HepG2 (cell line): ENCODE measurements at regions not wholly inside any gene's neighbourhood (a gene's known extent, or its start where the extent isn't known, plus 50 kb on each side); places are given as distances from the start of the nearest gene placed in this dataset.

ENCODE experiments used
- ATAC-seq: fragments of 200-7000 bp; cut with Tn5 transposase; 3 replicates; pipeline ENCODE4 v1.9.1; 2020; ENCODE audit warnings: mild to moderate bottlenecking, moderate library complexity
- BruUV-seq: library from RNA; stranded (reverse); fragments of 400-500 nt; replicated peaks from 2 replicates; lab custom pipeline; 2021; lab: Mats Ljungman, UMichigan
- CTCF ChIA-PET: fragments of 300-600 bp; formaldehyde crosslinking; extraction: SDS; loops from one replicate; lab custom pipeline; 2021; ENCODE audit warnings: low total read pairs, inconsistent platforms, low intra/inter-chr PET ratio; lab: Yijun Ruan, JAX
- POLR2A ChIA-PET: fragments of 350-600 bp; sonication (Branson Sonifier 250); formaldehyde crosslinking; loops from one replicate; lab custom pipeline; 2020; ENCODE audit warnings: antibody characterized with exemption, inconsistent platforms; lab: Yijun Ruan, JAX
- DNase-seq: peaks from one replicate; pipeline ENCODE4 v3.0.0-alpha.2; 2015; ENCODE audit warnings: low spot score
- FAIRE-seq: peaks from 3 replicates; lab custom pipeline; 2011; peaks lifted over from hg19 to GRCh38; lab: Jason Lieb, UNC
- H2AFZ ChIP-seq: one replicate; pipeline ENCODE4 v1.6.1; 2011; ENCODE audit warnings: low read length, inconsistent platforms
- H3K27ac ChIP-seq: fragments of 300-600 bp; 3 replicates; pipeline ENCODE4 v1.8.0; 2011; ENCODE audit warnings: mixed run types, mild to moderate bottlenecking, mixed read lengths, low read length, inconsistent platforms; ENCODE audit not compliant: insufficient read depth; ENCODE audit errors: extremely low read length
- H3K27me3 ChIP-seq, 2 experiments: fragments of 200-600 bp in 1 of 2; 2 replicates in 1 of 2; 3 replicates in 1 of 2; pipeline versions ENCODE4 v1.6.0 to v1.8.0; 2011; ENCODE audit warnings: low read length in 2 of 2, mild to moderate bottlenecking in 2 of 2, moderate library complexity in 2 of 2, inconsistent platforms in 1 of 2; ENCODE audit not compliant: insufficient read depth in 2 of 2, control insufficient read depth in 1 of 2
- H3K36me3 ChIP-seq, 2 experiments: fragments of 200-600 bp in 1 of 2; replicated peaks in 1 of 2; 2 replicates in 1 of 2; 3 replicates in 1 of 2; pipeline versions ENCODE4 v1.5.1 to v1.8.0; 2011; ENCODE audit warnings: low read length in 2 of 2, inconsistent platforms in 1 of 2; ENCODE audit not compliant: insufficient read depth in 2 of 2, control insufficient read depth in 1 of 2
- H3K4me1 ChIP-seq: 2 replicates; pipeline ENCODE4 v1.5.1; 2012; ENCODE audit warnings: low read length, inconsistent platforms; ENCODE audit not compliant: insufficient read depth
- H3K4me2 ChIP-seq: 2 replicates; pipeline ENCODE4 v1.6.0; 2011; ENCODE audit warnings: low read depth, low read length, inconsistent platforms
- H3K4me3 ChIP-seq, 3 experiments: fragments of 200-600 bp in 1 of 3; sonication (generic), shearing (Covaris generic) in 1 of 3; replicated peaks in 1 of 3; 2 replicates each; pipeline ENCODE4 v1.5.1; 2011 to 2016; ENCODE audit warnings: low read length in 3 of 3, inconsistent platforms in 2 of 3, low read depth in 2 of 3, mild to moderate bottlenecking in 2 of 3, control low read depth in 1 of 3, mixed read lengths in 1 of 3; ENCODE audit not compliant: insufficient read depth in 1 of 3
- H3K79me2 ChIP-seq: one replicate; pipeline ENCODE4 v1.6.1; 2011; ENCODE audit warnings: low read length, inconsistent platforms; ENCODE audit not compliant: insufficient read depth
- H3K9ac ChIP-seq: 2 replicates; pipeline ENCODE4 v1.6.0; 2011; ENCODE audit warnings: mild to moderate bottlenecking, low read depth, low read length, inconsistent platforms; ENCODE audit not compliant: insufficient read depth
- H3K9me3 ChIP-seq: 2 replicates; pipeline ENCODE4 v1.5.1; 2012; ENCODE audit warnings: mild to moderate bottlenecking, low read length
- H4K20me1 ChIP-seq: 2 replicates; pipeline ENCODE4 v1.6.0; 2011; ENCODE audit warnings: inconsistent platforms, mild to moderate bottlenecking, low read length, moderate library complexity; ENCODE audit not compliant: insufficient read depth
- FOXK2 ChIP-seq: fragments of 450-650 bp; IDR thresholded peaks from 2 replicates; pipeline ENCODE4 v1.6.1; 2016
- HDAC1 ChIP-seq: sonication (generic); formaldehyde crosslinking; IDR thresholded peaks from 2 replicates; pipeline ENCODE4 v1.5.1; 2020; ENCODE audit warnings: mild to moderate bottlenecking, missing genetic modification reagents
- HDAC6 ChIP-seq: fragments of 200-600 bp; sonication (generic); IDR thresholded peaks from 2 replicates; pipeline ENCODE4 v1.7.0; 2017; ENCODE audit warnings: mild to moderate bottlenecking, antibody characterized with exemption, low read length, low read depth
- LCORL ChIP-seq, 2 experiments: fragments of 450-650 bp in 1 of 2; sonication (generic) in 1 of 2; formaldehyde crosslinking in 1 of 2; IDR thresholded peaks; 2 replicates each; pipeline versions ENCODE4 v1.5.0 to v1.6.1; 2017 to 2020; ENCODE audit warnings: antibody characterized with exemption in 1 of 2, missing genetic modification reagents in 1 of 2
- NAIF1 ChIP-seq: sonication (generic); formaldehyde crosslinking; IDR thresholded peaks from 2 replicates; pipeline ENCODE4 v1.5.0; 2020; ENCODE audit warnings: mild to moderate bottlenecking, missing genetic modification reagents, borderline replicate concordance
- RAD51 ChIP-seq: fragments of 450-650 bp; IDR thresholded peaks from 2 replicates; pipeline ENCODE4 v1.6.1; 2016; ENCODE audit warnings: borderline replicate concordance
- RFX3 ChIP-seq: IDR thresholded peaks from 2 replicates; pipeline ENCODE4 v1.6.1; 2016; ENCODE audit warnings: missing biosample characterization, missing genetic modification reagents
- ZBTB1 ChIP-seq: sonication (generic); formaldehyde crosslinking; IDR thresholded peaks from 2 replicates; pipeline ENCODE4 v1.4.0; 2020; ENCODE audit warnings: missing genetic modification reagents, borderline replicate concordance
- ZFP62 ChIP-seq: sonication (generic); formaldehyde crosslinking; IDR thresholded peaks from 2 replicates; pipeline ENCODE4 v1.4.0; 2020; ENCODE audit warnings: missing genetic modification reagents
- ZMAT3 ChIP-seq: sonication (generic); formaldehyde crosslinking; conservative IDR thresholded peaks from 2 replicates; pipeline ENCODE4 v1.7.0; 2021; ENCODE audit warnings: missing genetic modification reagents
- ZNF354B ChIP-seq: sonication (generic); formaldehyde crosslinking; IDR thresholded peaks from 2 replicates; pipeline ENCODE4 v1.8.0; 2022; ENCODE audit warnings: mild to moderate bottlenecking, missing genetic modification reagents
- ZNF589 ChIP-seq: sonication (generic); formaldehyde crosslinking; conservative IDR thresholded peaks from 2 replicates; pipeline ENCODE4 v1.8.0; 2022; ENCODE audit warnings: mild to moderate bottlenecking, moderate library complexity, missing genetic modification reagents
- ZNF619 ChIP-seq: sonication (generic); formaldehyde crosslinking; IDR thresholded peaks from 2 replicates; pipeline ENCODE4 v1.4.0; 2020; ENCODE audit warnings: mild to moderate bottlenecking, missing genetic modification reagents
- ZNF709 ChIP-seq: sonication (generic); formaldehyde crosslinking; IDR thresholded peaks from 2 replicates; pipeline ENCODE4 v1.5.0; 2020; ENCODE audit warnings: mild to moderate bottlenecking, missing genetic modification reagents
- WGBS: methylation state at CpG from one replicate; pipeline ENCODE4 v1.1.6; 2017; ENCODE audit warnings: low lambda C conversion rate; 5-methylcytosine and 5-hydroxymethylcytosine counted together
- in situ Hi-C: cut with HindIII; loops from 2 replicates; pipeline ENCODE4 v1.10.0; 2017; ENCODE audit warnings: low pct_unique_long_range_greater_than_20kb; ENCODE audit not compliant: extremely low pct_ligation_motif_present
- intact Hi-C: fragments of 100-400 bp; cut with micrococcal nuclease; formaldehyde crosslinking; loops from one replicate; pipeline ENCODE4 v1.10.0; 2022; ENCODE audit not compliant: unreplicated experiment
- TF ChIP-seq, protein P1 (sequence below): sonication (generic); formaldehyde crosslinking; IDR thresholded peaks from 2 replicates; pipeline ENCODE4 v1.9.0; 2021; ENCODE audit warnings: missing genetic modification reagents, mild to moderate bottlenecking, borderline replicate concordance
- TF ChIP-seq, protein P2 (sequence below): sonication (generic); formaldehyde crosslinking; conservative IDR thresholded peaks from 2 replicates; pipeline ENCODE4 v1.4.0; 2020; ENCODE audit warnings: missing genetic modification reagents
- TF ChIP-seq, protein P3 (sequence below): sonication (generic); formaldehyde crosslinking; IDR thresholded peaks from 2 replicates; pipeline ENCODE4 v1.5.0; 2020; ENCODE audit warnings: missing genetic modification reagents, mild to moderate bottlenecking, borderline replicate concordance

DNA sequence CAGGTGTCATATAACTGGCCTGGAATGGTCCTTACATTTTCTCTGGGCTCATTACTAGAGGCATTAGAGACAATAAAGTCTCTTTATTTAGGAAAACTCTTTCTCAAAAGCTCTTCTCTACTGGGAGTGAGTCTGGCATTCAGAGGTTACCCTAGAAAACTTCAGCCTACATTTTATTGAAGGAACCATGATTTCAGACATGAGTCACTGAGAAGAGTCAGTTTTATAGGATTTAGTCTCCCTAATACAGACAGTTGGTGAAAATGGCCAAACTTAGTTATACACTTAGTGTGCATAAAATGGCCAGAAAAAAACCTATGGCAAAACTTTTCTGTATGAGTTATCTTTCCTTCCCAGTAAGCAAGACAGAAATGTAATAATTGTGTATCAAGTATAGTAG is 689.4 kb downstream of the ZEB2 start (continued):
- TF ChIP-seq NAIF1 (CRISPR knock-in tag) (no peak), LCORL (IDR thresholded peaks at IDR 0.05) (no peak), LCORL (CRISPR knock-in tag; IDR thresholded peaks at IDR 0.05) (no peak), HDAC6 (no peak), HDAC1 (no peak), FOXK2 (no peak), ZMAT3 (CRISPR knock-in tag) (no peak)
- TF ChIP-seq, protein P1, sequence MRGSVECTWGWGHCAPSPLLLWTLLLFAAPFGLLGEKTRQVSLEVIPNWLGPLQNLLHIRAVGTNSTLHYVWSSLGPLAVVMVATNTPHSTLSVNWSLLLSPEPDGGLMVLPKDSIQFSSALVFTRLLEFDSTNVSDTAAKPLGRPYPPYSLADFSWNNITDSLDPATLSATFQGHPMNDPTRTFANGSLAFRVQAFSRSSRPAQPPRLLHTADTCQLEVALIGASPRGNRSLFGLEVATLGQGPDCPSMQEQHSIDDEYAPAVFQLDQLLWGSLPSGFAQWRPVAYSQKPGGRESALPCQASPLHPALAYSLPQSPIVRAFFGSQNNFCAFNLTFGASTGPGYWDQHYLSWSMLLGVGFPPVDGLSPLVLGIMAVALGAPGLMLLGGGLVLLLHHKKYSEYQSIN (CRISPR knock-in tag) = no peak

DNA sequence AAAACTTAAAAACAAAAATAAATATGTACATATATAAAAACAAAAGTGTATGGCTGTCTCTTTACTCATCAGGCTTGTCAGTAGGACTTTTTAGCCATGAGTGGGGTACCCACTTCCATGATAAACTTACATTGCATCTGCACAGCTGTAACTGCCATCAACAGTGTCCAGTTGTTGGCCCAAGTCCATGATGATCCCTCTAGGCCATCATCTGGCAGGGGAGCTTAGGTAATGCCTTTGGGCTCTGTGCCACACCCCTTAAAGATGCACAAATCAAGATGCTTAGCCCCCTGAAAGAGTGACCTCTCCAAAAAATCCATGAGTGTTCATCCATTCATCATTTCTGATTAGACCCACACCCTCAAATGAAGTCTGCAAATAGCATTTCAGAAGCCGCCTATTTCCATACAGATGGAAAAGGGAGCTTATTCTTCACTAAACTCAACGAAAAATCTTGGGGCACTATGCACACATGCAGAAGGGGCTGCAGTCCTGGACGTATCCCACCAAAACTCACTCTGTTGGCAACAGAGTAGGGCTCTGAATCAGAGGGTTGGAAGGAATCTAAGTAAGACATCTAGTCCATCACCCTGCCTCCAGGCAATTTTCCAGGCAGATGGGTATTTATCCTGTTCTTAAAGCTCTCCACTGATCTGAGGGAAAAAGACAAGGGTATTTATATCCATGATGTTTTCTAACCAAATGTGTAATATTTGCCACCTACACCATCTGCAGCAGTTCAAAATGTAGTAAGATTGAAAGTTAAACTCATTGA is 691.0 kb downstream of the ZEB2 start:
- no peak for DNase-seq
- Histone ChIP-seq H2AFZ (no peak overlapping the region), H3K27ac (no peak overlapping the region), H3K36me3 (no peaks in the 10 kb centered on the region), H3K4me2 (no peak overlapping the region), H4K20me1 (no peaks in the 10 kb centered on the region), H3K4me3 (no peak overlapping the region), H3K4me1 (no peaks in the 10 kb centered on the region), H3K9ac (no peak overlapping the region), H3K9me3 (no peaks in the 10 kb centered on the region), H3K79me2 (no peaks in the 10 kb centered on the region), H3K27me3 (no peaks in the 10 kb centered on the region)
- ChIA-PET CTCF (no interaction called here), POLR2A (no interaction called here)
- WGBS = 10% methylated on average over 3 of the region's 3 CpGs
- no peak for ATAC-seq
- in situ Hi-C loops (no loop called here), intact Hi-C loops (no loop called here)
- TF ChIP-seq RFX3 (no peak), ZNF354B (no peak), ZNF709 (no peak), ZFP62 (CRISPR knock-in tag) (no peak), ZNF589 (CRISPR knock-in tag) (no peak), RAD51 (no peak), ZNF619 (CRISPR knock-in tag) (no peak), ZBTB1 (CRISPR knock-in tag) (no peak)
- TF ChIP-seq, protein P2, sequence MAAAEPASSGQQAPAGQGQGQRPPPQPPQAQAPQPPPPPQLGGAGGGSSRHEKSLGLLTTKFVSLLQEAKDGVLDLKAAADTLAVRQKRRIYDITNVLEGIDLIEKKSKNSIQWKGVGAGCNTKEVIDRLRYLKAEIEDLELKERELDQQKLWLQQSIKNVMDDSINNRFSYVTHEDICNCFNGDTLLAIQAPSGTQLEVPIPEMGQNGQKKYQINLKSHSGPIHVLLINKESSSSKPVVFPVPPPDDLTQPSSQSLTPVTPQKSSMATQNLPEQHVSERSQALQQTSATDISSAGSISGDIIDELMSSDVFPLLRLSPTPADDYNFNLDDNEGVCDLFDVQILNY = no peak
- TF ChIP-seq, protein P3, sequence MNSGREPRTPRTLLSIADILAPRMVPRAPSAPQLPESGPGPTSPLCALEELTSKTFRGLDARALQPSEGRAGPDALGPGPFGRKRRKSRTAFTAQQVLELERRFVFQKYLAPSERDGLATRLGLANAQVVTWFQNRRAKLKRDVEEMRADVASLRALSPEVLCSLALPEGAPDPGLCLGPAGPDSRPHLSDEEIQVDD (CRISPR knock-in tag) = no peak
- FAIRE-seq = no peak
- no TSS peak for BruUV-seq
